ENCODE measurements at regions not wholly inside any gene's neighbourhood (a gene's known extent, or its start where the extent isn't known, plus 50 kb on each side); places are given as distances from the start of the nearest gene placed in this dataset.
"Not testable (repeated sequence)": the region's sequence is repeated elsewhere in the genome, so short reads cannot be mapped to it uniquely, and the experiment has no call there.

DNA sequence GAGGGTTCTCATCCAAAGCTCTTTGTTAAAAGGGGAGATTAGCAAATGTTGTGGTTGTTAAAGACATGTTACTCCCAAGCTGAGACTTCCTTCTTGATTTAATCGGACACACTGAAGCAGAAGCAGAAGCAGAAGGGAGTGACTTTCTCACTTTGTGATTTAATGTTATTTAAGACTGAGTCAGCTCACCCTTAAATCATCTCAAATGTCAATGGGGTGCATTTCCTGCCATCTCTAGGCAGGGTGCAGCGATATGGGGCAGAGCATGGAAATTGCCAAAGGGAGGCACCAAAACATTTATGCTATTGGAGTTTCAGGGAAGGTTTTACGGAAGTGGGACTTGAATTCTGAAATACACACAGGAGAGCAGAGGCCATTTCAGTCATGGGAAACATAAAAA lies 283.6 kb downstream of the ABCC12 start:
- H3K4ac ChIP-seq (ENCODE audit: low read depth, low read length), result no peak overlapping the region
- H2AFZ ChIP-seq (ENCODE audit: insufficient read depth, low read length, poor library complexity), result no peak overlapping the region
- H3K27me3 ChIP-seq (ENCODE audit: insufficient read depth, low read length), result no peaks in the 10 kb centered on the region
- H2BK12ac ChIP-seq (ENCODE audit: low read length), result no peak overlapping the region
- no peak overlapping the region for H2BK120ac ChIP-seq (ENCODE audit: insufficient read depth, low read length, poor library complexity)
- no peak overlapping the region for H4K91ac ChIP-seq (ENCODE audit: low read depth, low read length)
- H2AK5ac ChIP-seq (ENCODE audit: low read length), result no peak overlapping the region
- H4K8ac ChIP-seq (ENCODE audit: low read depth, low read length), result no peak overlapping the region
- no peak overlapping the region for H2BK5ac ChIP-seq (ENCODE audit: low read depth, low read length, poor library complexity)
- H3K4me1 ChIP-seq (ENCODE audit: control insufficient read depth in 1 of 2, insufficient read depth in 2 of 2, low read length in 2 of 2), result no peaks in the 10 kb centered on the region
- WGBS (ENCODE audit: extremely low coverage, insufficient coverage, insufficient read length), result no CpG with 5 or more reads among the region's 3 CpGs
- H3K9me3 ChIP-seq (ENCODE audit: insufficient read depth, low read depth, low read length), result no peaks in the 10 kb centered on the region
- H3K23ac ChIP-seq (ENCODE audit: low read length), result no peak overlapping the region
- H3K36me3 ChIP-seq (ENCODE audit: control insufficient read depth in 1 of 2, insufficient read depth in 2 of 2, low read length in 2 of 2), result no peaks in the 10 kb centered on the region
- no peak overlapping the region for H3K27ac ChIP-seq (ENCODE audit: low read depth, low read length)
- no peak for DNase-seq
- H3K79me2 ChIP-seq (ENCODE audit: control insufficient read depth, insufficient read depth, low read length, poor library complexity), result no peaks in the 10 kb centered on the region
- no peak overlapping the region for H3K4me2 ChIP-seq (ENCODE audit: low read length)
- H4K12ac ChIP-seq (ENCODE audit: low read depth, low read length), result no peak overlapping the region
- no peak overlapping the region for H3K9ac ChIP-seq (ENCODE audit: low read length)
- H3K4me3 ChIP-seq (ENCODE audit: low read depth, low read length), result no peak overlapping the region
- H3K18ac ChIP-seq (ENCODE audit: low read length), result no peak overlapping the region
- no peaks in the 10 kb centered on the region for H3K79me1 ChIP-seq (ENCODE audit: low read length)
- H3K14ac ChIP-seq (ENCODE audit: low read length), result no peak overlapping the region

DNA sequence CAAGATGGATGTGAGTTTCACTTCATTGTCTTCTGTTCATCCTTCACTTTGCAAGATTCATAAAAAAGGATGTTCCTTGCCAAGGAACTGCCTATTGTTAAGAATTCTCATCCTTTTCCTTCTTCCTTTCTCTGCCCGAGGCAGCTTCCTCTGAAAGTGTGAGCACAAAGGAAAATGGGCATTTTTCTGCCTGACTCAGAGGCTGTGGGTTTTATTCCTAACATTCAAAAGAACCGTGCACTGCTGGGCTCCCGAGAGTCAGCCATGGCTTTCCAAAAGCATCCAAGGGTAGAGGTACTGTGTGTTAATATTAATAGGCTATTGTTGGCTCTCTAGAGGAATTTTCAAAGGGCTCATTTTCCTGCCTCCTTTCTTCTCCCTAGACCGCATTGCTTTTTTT lies 289.4 kb downstream of the ABCC12 start:
- Histone ChIP-seq H4K91ac (ENCODE audit: low read depth, low read length) (no peak overlapping the region), H2BK120ac (ENCODE audit: insufficient read depth, low read length, poor library complexity) (no peak overlapping the region), H3K4me3 (ENCODE audit: low read depth, low read length) (no peak overlapping the region), H3K79me2 (ENCODE audit: control insufficient read depth, insufficient read depth, low read length, poor library complexity) (no peaks in the 10 kb centered on the region), H3K27ac (ENCODE audit: low read depth, low read length) (no peak overlapping the region), H3K27me3 (ENCODE audit: insufficient read depth, low read length) (no peaks in the 10 kb centered on the region), H3K23ac (ENCODE audit: low read length) (no peak overlapping the region), H2AK5ac (ENCODE audit: low read length) (no peak overlapping the region), H3K9me3 (ENCODE audit: insufficient read depth, low read depth, low read length) (no peaks in the 10 kb centered on the region), H4K12ac (ENCODE audit: low read depth, low read length) (no peak overlapping the region), H3K9ac (ENCODE audit: low read length) (no peak overlapping the region), H2BK12ac (ENCODE audit: low read length) (no peak overlapping the region), H3K4me2 (ENCODE audit: low read length) (no peak overlapping the region), H3K4me1 (ENCODE audit: control insufficient read depth in 1 of 2, insufficient read depth in 2 of 2, low read length in 2 of 2) (no peaks in the 10 kb centered on the region), H2AFZ (ENCODE audit: insufficient read depth, low read length, poor library complexity) (no peak overlapping the region), H3K14ac (ENCODE audit: low read length) (no peak overlapping the region), H3K36me3 (ENCODE audit: control insufficient read depth in 1 of 2, insufficient read depth in 2 of 2, low read length in 2 of 2) (no peaks in the 10 kb centered on the region), H3K79me1 (ENCODE audit: low read length) (no peaks in the 10 kb centered on the region), H3K4ac (ENCODE audit: low read depth, low read length) (no peak overlapping the region), H2BK5ac (ENCODE audit: low read depth, low read length, poor library complexity) (no peak overlapping the region), H4K8ac (ENCODE audit: low read depth, low read length) (no peak overlapping the region), H3K18ac (ENCODE audit: low read length) (no peak overlapping the region)
- WGBS (ENCODE audit: extremely low coverage, insufficient coverage, insufficient read length), result no CpG with 5 or more reads among the region's 4 CpGs
- DNase-seq, result peak in 1 of 2 donors; percentile 15

DNA sequence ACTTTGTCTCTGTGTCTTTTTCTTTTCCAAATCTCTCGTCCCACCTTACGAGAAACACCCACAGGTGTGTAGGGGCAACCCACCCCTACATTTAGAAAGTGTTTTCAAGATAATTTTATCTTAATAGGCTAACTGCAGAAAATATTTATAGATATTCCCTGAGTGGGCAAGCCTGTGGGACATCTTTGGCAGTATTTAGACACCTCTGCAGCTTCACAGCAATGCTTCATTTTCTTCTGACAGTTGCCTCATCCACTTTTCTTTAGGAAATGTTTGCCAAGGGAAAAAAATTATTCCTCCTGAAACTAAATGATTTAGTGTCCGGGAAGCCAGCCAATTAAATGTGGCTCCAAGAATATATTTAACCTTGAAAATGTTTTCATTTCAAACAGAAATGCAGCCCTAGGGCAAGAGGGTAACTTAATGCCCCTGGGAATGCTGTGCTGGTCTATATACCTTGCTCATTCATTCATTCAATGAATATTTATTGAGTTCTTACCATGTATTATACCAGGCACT lies 290.4 kb downstream of the ABCC12 start:
- no peaks in the 10 kb centered on the region for H3K9me3 ChIP-seq (ENCODE audit: insufficient read depth, low read depth, low read length)
- no peak overlapping the region for H3K4me3 ChIP-seq (ENCODE audit: low read depth, low read length)
- H3K14ac ChIP-seq (ENCODE audit: low read length), result no peak overlapping the region
- H3K27me3 ChIP-seq (ENCODE audit: insufficient read depth, low read length), result no peaks in the 10 kb centered on the region
- H2BK12ac ChIP-seq (ENCODE audit: low read length), result no peak overlapping the region
- H3K4me1 ChIP-seq (ENCODE audit: control insufficient read depth in 1 of 2, insufficient read depth in 2 of 2, low read length in 2 of 2), result no peaks in the 10 kb centered on the region
- no peaks in the 10 kb centered on the region for H3K79me1 ChIP-seq (ENCODE audit: low read length)
- H2BK5ac ChIP-seq (ENCODE audit: low read depth, low read length, poor library complexity), result no peak overlapping the region
- no peak for DNase-seq
- H4K91ac ChIP-seq (ENCODE audit: low read depth, low read length), result no peak overlapping the region
- no peaks in the 10 kb centered on the region for H3K36me3 ChIP-seq (ENCODE audit: control insufficient read depth in 1 of 2, insufficient read depth in 2 of 2, low read length in 2 of 2)
- no peaks in the 10 kb centered on the region for H3K79me2 ChIP-seq (ENCODE audit: control insufficient read depth, insufficient read depth, low read length, poor library complexity)
- no peak overlapping the region for H2BK120ac ChIP-seq (ENCODE audit: insufficient read depth, low read length, poor library complexity)
- H2AFZ ChIP-seq (ENCODE audit: insufficient read depth, low read length, poor library complexity), result no peak overlapping the region
- H3K27ac ChIP-seq (ENCODE audit: low read depth, low read length), result no peak overlapping the region
- no peak overlapping the region for H3K9ac ChIP-seq (ENCODE audit: low read length)
- no peak overlapping the region for H3K4me2 ChIP-seq (ENCODE audit: low read length)
- H4K8ac ChIP-seq (ENCODE audit: low read depth, low read length), result no peak overlapping the region
- H2AK5ac ChIP-seq (ENCODE audit: low read length), result no peak overlapping the region
- no CpG with 5 or more reads among the region's 3 CpGs for WGBS (ENCODE audit: extremely low coverage, insufficient coverage, insufficient read length)
- H3K23ac ChIP-seq (ENCODE audit: low read length), result no peak overlapping the region
- H3K18ac ChIP-seq (ENCODE audit: low read length), result no peak overlapping the region
- no peak overlapping the region for H3K4ac ChIP-seq (ENCODE audit: low read depth, low read length)
- H4K12ac ChIP-seq (ENCODE audit: low read depth, low read length), result no peak overlapping the region

DNA sequence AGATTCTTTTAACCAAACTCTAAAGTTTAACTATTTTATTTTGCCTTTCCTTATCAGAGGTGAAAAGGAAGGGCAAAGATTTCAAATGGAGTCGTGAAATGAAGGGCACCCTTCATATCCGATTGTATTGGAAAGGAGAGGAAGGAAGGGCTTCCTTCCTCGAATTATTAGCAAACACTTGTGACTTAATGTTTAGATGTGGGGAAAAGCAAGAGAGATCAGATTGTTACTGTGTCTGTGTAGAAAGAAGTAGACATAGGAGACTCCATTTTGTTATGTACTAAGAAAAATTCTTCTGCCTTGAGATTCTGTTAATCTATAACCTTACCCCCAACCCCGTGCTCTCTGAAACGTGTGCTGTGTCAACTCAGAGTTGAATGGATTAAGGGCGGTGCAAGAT lies 291.5 kb downstream of the ABCC12 start:
- H3K4me3 ChIP-seq (ENCODE audit: low read depth, low read length); H2BK12ac ChIP-seq (ENCODE audit: low read length); H4K12ac ChIP-seq (ENCODE audit: low read depth, low read length); H3K27me3 ChIP-seq (ENCODE audit: insufficient read depth, low read length); H3K4me2 ChIP-seq (ENCODE audit: low read length); H3K79me1 ChIP-seq (ENCODE audit: low read length); H2BK120ac ChIP-seq (ENCODE audit: insufficient read depth, low read length, poor library complexity); H3K79me2 ChIP-seq (ENCODE audit: control insufficient read depth, insufficient read depth, low read length, poor library complexity); H3K4ac ChIP-seq (ENCODE audit: low read depth, low read length); H2BK5ac ChIP-seq (ENCODE audit: low read depth, low read length, poor library complexity); H3K9me3 ChIP-seq (ENCODE audit: insufficient read depth, low read depth, low read length); H3K9ac ChIP-seq (ENCODE audit: low read length); H4K8ac ChIP-seq (ENCODE audit: low read depth, low read length); H3K14ac ChIP-seq (ENCODE audit: low read length); H3K27ac ChIP-seq (ENCODE audit: low read depth, low read length); H3K18ac ChIP-seq (ENCODE audit: low read length); H3K23ac ChIP-seq (ENCODE audit: low read length); H2AFZ ChIP-seq (ENCODE audit: insufficient read depth, low read length, poor library complexity); H4K91ac ChIP-seq (ENCODE audit: low read depth, low read length); H2AK5ac ChIP-seq (ENCODE audit: low read length); H3K4me1 ChIP-seq (ENCODE audit: control insufficient read depth in 1 of 2, insufficient read depth in 2 of 2, low read length in 2 of 2); H3K36me3 ChIP-seq (ENCODE audit: control insufficient read depth in 1 of 2, insufficient read depth in 2 of 2, low read length in 2 of 2); DNase-seq: not testable (repeated sequence)
- WGBS (ENCODE audit: extremely low coverage, insufficient coverage, insufficient read length), result no CpG with 5 or more reads among the region's 6 CpGs

All from trophoblast cell (in vitro differentiated cells and primary cell).